ENCODE measurements at regions not wholly inside any gene's neighbourhood (a gene's known extent, or its start where the extent isn't known, plus 50 kb on each side); places are given as distances from the start of the nearest gene placed in this dataset.

DNA sequence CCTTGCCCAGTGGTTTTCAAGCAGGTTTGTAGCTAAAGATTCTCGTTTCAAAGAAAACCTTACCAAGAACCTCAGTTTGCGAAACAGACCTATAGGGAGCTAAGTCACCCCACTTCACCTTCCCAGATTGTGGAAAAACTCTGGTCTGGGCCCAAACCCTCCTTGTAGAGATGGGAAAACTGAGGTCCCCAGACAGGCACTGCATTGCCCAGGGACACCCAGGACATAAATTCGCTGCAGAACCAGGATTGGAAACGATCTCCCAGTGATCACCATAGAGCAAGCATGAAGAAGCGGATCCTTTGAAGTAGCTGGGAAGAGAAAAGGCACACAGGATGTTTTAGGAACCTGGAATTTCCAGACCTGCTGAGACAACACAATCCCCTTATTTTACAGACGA lies 85.6 kb upstream of the PIAS1 start:
- DNase-seq: no peak
- no peak overlapping the region for H3K9ac ChIP-seq (ENCODE audit: extremely low read depth, insufficient read length, low read length)
- no peak overlapping the region for H2BK15ac ChIP-seq (ENCODE audit: low read depth, low read length)
- no peaks in the 10 kb centered on the region; a peak in 1 of 7 replicates for H3K36me3 Mint-ChIP-seq (ENCODE audit: insufficient read depth in 1 of 3, low read depth in 3 of 3)
- H3K18ac ChIP-seq (ENCODE audit: insufficient read length, low read depth, low read length): no peak overlapping the region
- H2BK12ac ChIP-seq (ENCODE audit: insufficient read length, low read depth, low read length): no peak overlapping the region
- H2AK5ac ChIP-seq (ENCODE audit: insufficient read length, low read length): no peak overlapping the region
- peak overlapping the region; percentile 76 to 81; a peak in 3 of 5 replicates for H3K4me3 Mint-ChIP-seq
- no peak overlapping the region for H3K56ac ChIP-seq (ENCODE audit: insufficient read length, low read depth, low read length)
- peak overlapping the region; percentile 56 for H3K4me2 ChIP-seq (ENCODE audit: insufficient read depth, insufficient read length, low read length)
- no peak overlapping the region for H2BK5ac ChIP-seq (ENCODE audit: insufficient read length, low read length)
- H3K23me2 ChIP-seq (ENCODE audit: insufficient read length, low read depth, low read length, poor library complexity, severe bottlenecking): peaks cover 6% of the 10 kb centered on the region
- H4K5ac ChIP-seq (ENCODE audit: insufficient read length, low read depth, low read length): no peak overlapping the region
- no peak overlapping the region for H4K8ac ChIP-seq (replicated peaks; ENCODE audit: insufficient read length, low read depth, low read length)
- H3K4me1 ChIP-seq (ENCODE audit: insufficient read depth, low read length): peaks cover 4% of the 10 kb centered on the region; the same call in 1 of the 2 replicates
- H4K20me1 ChIP-seq (ENCODE audit: control insufficient read depth, insufficient read depth, insufficient read length): no peaks in the 10 kb centered on the region
- H3K4ac ChIP-seq (ENCODE audit: low read depth, low read length): no peak overlapping the region
- H3K9me3 Mint-ChIP-seq: no peaks in the 10 kb centered on the region
- no CpG with 5 or more reads among the region's 6 CpGs for WGBS (ENCODE audit: extremely low coverage, insufficient read length, low lambda C conversion rate)
- no peaks in the 10 kb centered on the region; the same call in 1 of the 2 replicates for H3K27me3 ChIP-seq (ENCODE audit: insufficient read depth, low read length)
- TF ChIP-seq, protein P1, sequence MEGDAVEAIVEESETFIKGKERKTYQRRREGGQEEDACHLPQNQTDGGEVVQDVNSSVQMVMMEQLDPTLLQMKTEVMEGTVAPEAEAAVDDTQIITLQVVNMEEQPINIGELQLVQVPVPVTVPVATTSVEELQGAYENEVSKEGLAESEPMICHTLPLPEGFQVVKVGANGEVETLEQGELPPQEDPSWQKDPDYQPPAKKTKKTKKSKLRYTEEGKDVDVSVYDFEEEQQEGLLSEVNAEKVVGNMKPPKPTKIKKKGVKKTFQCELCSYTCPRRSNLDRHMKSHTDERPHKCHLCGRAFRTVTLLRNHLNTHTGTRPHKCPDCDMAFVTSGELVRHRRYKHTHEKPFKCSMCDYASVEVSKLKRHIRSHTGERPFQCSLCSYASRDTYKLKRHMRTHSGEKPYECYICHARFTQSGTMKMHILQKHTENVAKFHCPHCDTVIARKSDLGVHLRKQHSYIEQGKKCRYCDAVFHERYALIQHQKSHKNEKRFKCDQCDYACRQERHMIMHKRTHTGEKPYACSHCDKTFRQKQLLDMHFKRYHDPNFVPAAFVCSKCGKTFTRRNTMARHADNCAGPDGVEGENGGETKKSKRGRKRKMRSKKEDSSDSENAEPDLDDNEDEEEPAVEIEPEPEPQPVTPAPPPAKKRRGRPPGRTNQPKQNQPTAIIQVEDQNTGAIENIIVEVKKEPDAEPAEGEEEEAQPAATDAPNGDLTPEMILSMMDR (conservative IDR thresholded peaks at IDR 0.05): no peak
- no peak overlapping the region for H3K14ac ChIP-seq (ENCODE audit: insufficient read depth, low read length)
- H3T11ph ChIP-seq (ENCODE audit: low read length): no peak overlapping the region
- H2BK20ac ChIP-seq (ENCODE audit: low read depth, low read length, poor library complexity, severe bottlenecking): no peak overlapping the region
- peaks cover 9% of the 10 kb centered on the region for H3K27me3 Mint-ChIP-seq (ENCODE audit: low read depth)
- no peak overlapping the region for H2AFZ ChIP-seq (ENCODE audit: low read length)
- no peak overlapping the region for H2BK120ac ChIP-seq (ENCODE audit: low read depth, low read length, poor library complexity, severe bottlenecking)
- no peak overlapping the region; a peak in 1 of 7 replicates for H3K27ac Mint-ChIP-seq
- no peak overlapping the region for H3K27ac ChIP-seq (ENCODE audit: insufficient read length, low read depth, low read length)
- H3K9me3 ChIP-seq (ENCODE audit: control insufficient read depth, low read depth, low read length): no peaks in the 10 kb centered on the region
- no peaks in the 10 kb centered on the region for H3K79me2 ChIP-seq (ENCODE audit: insufficient read depth, low read length)
- H3K79me1 ChIP-seq (ENCODE audit: insufficient read depth, low read depth, low read length, poor library complexity, severe bottlenecking): no peaks in the 10 kb centered on the region
- no peak overlapping the region for H3K23ac ChIP-seq (ENCODE audit: insufficient read length, low read depth, low read length)
- no peak overlapping the region for H4K91ac ChIP-seq (ENCODE audit: insufficient read length, low read depth, low read length)
- H3K4me1 Mint-ChIP-seq: peaks cover 21 to 23% of the 10 kb centered on the region in 2 experiments
